Ovary (tissue), 7 donors: ENCODE measurements at regions not wholly inside any gene's neighbourhood (a gene's known extent, or its start where the extent isn't known, plus 50 kb on each side); places are given as distances from the start of the nearest gene placed in this dataset.

Source experiments
- DNase-seq, 5 donors: peaks; one replicate each; pipeline ENCODE4 v3.0.0-alpha.2; 2019 to 2020
- H3K27ac ChIP-seq, 2 donors: fragments of 200-600 bp; one replicate each; pipeline versions ENCODE4 v1.5.1 to v1.8.0; 2019 to 2022
- H3K27me3 ChIP-seq: fragments of 200-600 bp; one replicate; pipeline ENCODE4 v1.8.0; 2022
- H3K36me3 ChIP-seq: fragments of 200-600 bp; sonication (generic); one replicate; pipeline ENCODE4 v1.5.1; 2019
- H3K4me1 ChIP-seq: one replicate; pipeline ENCODE4 v1.8.1; 2013; ENCODE audit warnings: mild to moderate bottlenecking, moderate library complexity; ENCODE audit not compliant: insufficient read depth
- H3K4me3 ChIP-seq: fragments of 200-600 bp; sonication (generic); one replicate; pipeline ENCODE4 v1.5.1; 2017
- H3K9me3 ChIP-seq, 2 donors: fragments of 200-600 bp in 1 of 2; sonication (generic) in 1 of 2; one replicate each; pipeline versions ENCODE4 v1.5.1 to v1.8.1; 2013 to 2019; ENCODE audit warnings: mild to moderate bottlenecking in 1 of 2, moderate library complexity in 1 of 2
- EP300 ChIP-seq: sonication (generic); formaldehyde crosslinking; IDR thresholded peaks from one replicate; pipeline ENCODE4 v1.6.1; 2017; ENCODE audit warnings: antibody characterized with exemption
- POLR2A ChIP-seq: fragments of 450-650 bp; IDR thresholded peaks from one replicate; pipeline ENCODE4 v1.6.1; 2017; ENCODE audit warnings: antibody characterized with exemption, mild to moderate bottlenecking, moderate library complexity
- WGBS, 3 donors: extraction: QIAGEN DNeasy Blood & Tissue Kit in 1 of 3; methylation state at CpG; one replicate each; pipeline versions ENCODE4 v1.1.5 to v1.1.7; 2013 to 2017; 5-methylcytosine and 5-hydroxymethylcytosine counted together
- intact Hi-C, 4 donors: fragments of 100-400 bp; cut with DNase I; formaldehyde crosslinking; loops; one replicate each; pipeline versions ENCODE4 v1.11.0 to v1.15.1; 2022 to 2023
- TF ChIP-seq, protein P1 (sequence below), 3 donors: fragments of 450-650 bp in 2 of 3; fragments of 200-600 bp in 1 of 3; IDR thresholded peaks; one replicate each; pipeline versions ENCODE4 v1.5.1 to v1.8.0; 2016 to 2022; ENCODE audit warnings: antibody characterized with exemption in 3 of 3, mild to moderate bottlenecking in 1 of 3
- donor health status: DM: no; HTN: no; CAD: no; lungs with moderate emphysema.
- donor health status: DM: no; HTN: no; CAD: no.
- donor health status: Bipolar disorder and iron deficiency.
- donor health status: DM: no; HTN: no; CAD: no.
- donor health status: DM: yes; HTN: yes; CAD: no.

GRCh38 chr14:101289230-101289690, 272.0 kb upstream of the DIO3 start:
- Histone ChIP-seq H3K9me3 (no peaks in the 10 kb centered on the region), H3K36me3 (no peaks in the 10 kb centered on the region), H3K27ac (no peak overlapping the region), H3K27me3 (no peaks in the 10 kb centered on the region), H3K4me1 (peaks cover 3% of the 10 kb centered on the region), H3K4me3 (no peak overlapping the region)
- 95 to 97% (median 95%) methylated on average over 13 of the region's 13 CpGs for WGBS, 3 donors
- intact Hi-C loops: loop anchor here in 1 of 4 donors (5.0 kb wide), 1 partner anchor 73 kb away; no protein-coding TSS in a partner anchor
- TF ChIP-seq POLR2A: no peak
- TF ChIP-seq EP300: no peak
- TF ChIP-seq, protein P1, sequence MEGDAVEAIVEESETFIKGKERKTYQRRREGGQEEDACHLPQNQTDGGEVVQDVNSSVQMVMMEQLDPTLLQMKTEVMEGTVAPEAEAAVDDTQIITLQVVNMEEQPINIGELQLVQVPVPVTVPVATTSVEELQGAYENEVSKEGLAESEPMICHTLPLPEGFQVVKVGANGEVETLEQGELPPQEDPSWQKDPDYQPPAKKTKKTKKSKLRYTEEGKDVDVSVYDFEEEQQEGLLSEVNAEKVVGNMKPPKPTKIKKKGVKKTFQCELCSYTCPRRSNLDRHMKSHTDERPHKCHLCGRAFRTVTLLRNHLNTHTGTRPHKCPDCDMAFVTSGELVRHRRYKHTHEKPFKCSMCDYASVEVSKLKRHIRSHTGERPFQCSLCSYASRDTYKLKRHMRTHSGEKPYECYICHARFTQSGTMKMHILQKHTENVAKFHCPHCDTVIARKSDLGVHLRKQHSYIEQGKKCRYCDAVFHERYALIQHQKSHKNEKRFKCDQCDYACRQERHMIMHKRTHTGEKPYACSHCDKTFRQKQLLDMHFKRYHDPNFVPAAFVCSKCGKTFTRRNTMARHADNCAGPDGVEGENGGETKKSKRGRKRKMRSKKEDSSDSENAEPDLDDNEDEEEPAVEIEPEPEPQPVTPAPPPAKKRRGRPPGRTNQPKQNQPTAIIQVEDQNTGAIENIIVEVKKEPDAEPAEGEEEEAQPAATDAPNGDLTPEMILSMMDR (IDR thresholded peaks at IDR 0.05): no peak
- DNase-seq: no peak

- no peak for TF ChIP-seq POLR2A
- TF ChIP-seq, protein P1 (IDR thresholded peaks at IDR 0.05): no peak
- no peak for TF ChIP-seq EP300
- intact Hi-C loops: loop anchor here in 1 of 4 donors (5.0 kb wide), 1 partner anchor 72 kb away; no protein-coding TSS in a partner anchor
- Histone ChIP-seq H3K4me3 (no peak overlapping the region), H3K36me3 (no peaks in the 10 kb centered on the region), H3K27me3 (no peaks in the 10 kb centered on the region), H3K27ac (no peak overlapping the region), H3K4me1 (peaks cover 3% of the 10 kb centered on the region), H3K9me3 (no peaks in the 10 kb centered on the region)
- 85 to 92% (median 90%) methylated on average over 7 of the region's 7 CpGs for WGBS, 3 donors
- no peak for DNase-seq
Observed at GRCh38 chr14:101289911-101290310, 271.4 kb upstream of the DIO3 start.

GRCh38 chr14:101290611-101291010, 270.7 kb upstream of the DIO3 start:
- no peaks in the 10 kb centered on the region for H3K9me3 ChIP-seq
- H3K27ac ChIP-seq: no peak overlapping the region
- H3K4me3 ChIP-seq: no peak overlapping the region
- TF ChIP-seq, protein P1 (IDR thresholded peaks at IDR 0.05): no peak
- TF ChIP-seq POLR2A (no peak), EP300 (no peak)
- H3K27me3 ChIP-seq: no peaks in the 10 kb centered on the region
- H3K4me1 ChIP-seq: peaks cover 3% of the 10 kb centered on the region
- WGBS, 3 donors: 75 to 95% (median 77%) methylated on average over 6 of the region's 6 CpGs
- intact Hi-C loops: no loop called here
- no peaks in the 10 kb centered on the region for H3K36me3 ChIP-seq
- DNase-seq: no peak

- no peak overlapping the region for H3K4me3 ChIP-seq
- no peak for TF ChIP-seq EP300
- TF ChIP-seq POLR2A: no peak
- TF ChIP-seq, protein P1 (IDR thresholded peaks at IDR 0.05): no peak
- peaks cover under 1% of the 10 kb centered on the region for H3K4me1 ChIP-seq
- no peak for DNase-seq
- no peaks in the 10 kb centered on the region for H3K36me3 ChIP-seq
- H3K9me3 ChIP-seq: no peaks in the 10 kb centered on the region
- WGBS, 3 donors: 38 to 62% (median 50%) methylated on average over 3 of the region's 3 CpGs
- H3K27ac ChIP-seq: no peak overlapping the region
- no peaks in the 10 kb centered on the region for H3K27me3 ChIP-seq
- intact Hi-C loops: no loop called here
Observed at GRCh38 chr14:101291390-101291789, 269.9 kb upstream of the DIO3 start.
